C4-2B (cell line): ENCODE measurements at regions not wholly inside any gene's neighbourhood (a gene's known extent, or its start where the extent isn't known, plus 50 kb on each side); places are given as distances from the start of the nearest gene placed in this dataset.

Experiments used
- ZFX ChIP-seq: fragments of 450-650 bp; IDR thresholded peaks from 2 replicates; pipeline ENCODE4 v1.6.1; 2017
- TF ChIP-seq, protein P1 (sequence below): fragments of 450-650 bp; conservative IDR thresholded peaks from 2 replicates; pipeline ENCODE4 v1.5.1; 2017; ENCODE audit warnings: mild to moderate bottlenecking

DNA sequence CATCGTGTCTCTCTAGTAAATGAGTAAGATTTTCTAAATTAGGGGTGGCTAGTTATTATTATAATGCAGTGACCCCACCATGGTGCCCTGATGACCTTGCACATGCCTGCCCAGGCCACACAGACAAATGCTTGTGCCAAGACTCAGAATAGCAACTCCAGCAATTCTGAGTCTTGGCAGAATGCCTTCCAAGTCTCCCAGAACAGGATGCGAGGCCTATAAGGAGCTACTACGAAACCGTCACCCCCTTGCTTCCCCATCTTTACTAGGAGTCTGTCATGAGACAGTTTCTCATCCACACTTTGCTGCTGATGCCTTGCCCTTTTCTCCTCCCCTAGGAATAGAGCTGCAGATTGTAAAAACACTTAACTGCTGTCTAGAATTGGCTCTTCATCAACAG is 559.9 kb downstream of the TRHDE start:
- TF ChIP-seq, protein P1, sequence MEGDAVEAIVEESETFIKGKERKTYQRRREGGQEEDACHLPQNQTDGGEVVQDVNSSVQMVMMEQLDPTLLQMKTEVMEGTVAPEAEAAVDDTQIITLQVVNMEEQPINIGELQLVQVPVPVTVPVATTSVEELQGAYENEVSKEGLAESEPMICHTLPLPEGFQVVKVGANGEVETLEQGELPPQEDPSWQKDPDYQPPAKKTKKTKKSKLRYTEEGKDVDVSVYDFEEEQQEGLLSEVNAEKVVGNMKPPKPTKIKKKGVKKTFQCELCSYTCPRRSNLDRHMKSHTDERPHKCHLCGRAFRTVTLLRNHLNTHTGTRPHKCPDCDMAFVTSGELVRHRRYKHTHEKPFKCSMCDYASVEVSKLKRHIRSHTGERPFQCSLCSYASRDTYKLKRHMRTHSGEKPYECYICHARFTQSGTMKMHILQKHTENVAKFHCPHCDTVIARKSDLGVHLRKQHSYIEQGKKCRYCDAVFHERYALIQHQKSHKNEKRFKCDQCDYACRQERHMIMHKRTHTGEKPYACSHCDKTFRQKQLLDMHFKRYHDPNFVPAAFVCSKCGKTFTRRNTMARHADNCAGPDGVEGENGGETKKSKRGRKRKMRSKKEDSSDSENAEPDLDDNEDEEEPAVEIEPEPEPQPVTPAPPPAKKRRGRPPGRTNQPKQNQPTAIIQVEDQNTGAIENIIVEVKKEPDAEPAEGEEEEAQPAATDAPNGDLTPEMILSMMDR, result no peak
- TF ChIP-seq ZFX, result no peak
